ENCODE measurements at regions not wholly inside any gene's neighbourhood (a gene's known extent, or its start where the extent isn't known, plus 50 kb on each side); places are given as distances from the start of the nearest gene placed in this dataset.

GRCh38 chr6:121557146-121557940 lies 121.9 kb downstream of the GJA1 start:
- TF ChIP-seq GATA2 (IDR thresholded peaks at IDR 0.05; ENCODE audit: low read depth, low read length) (no peak), GATA3 (IDR thresholded peaks at IDR 0.05; ENCODE audit: low read depth, low read length) (no peak)

All from SH-SY5Y (cell line).